Activated naive CD4-positive, alpha-beta T cell treated with anti-CD3 and anti-CD28 coated beads, Interleukin-2, amount 50 U/mL, for 16 hours (primary cell): ENCODE measurements at regions not wholly inside any gene's neighbourhood (a gene's known extent, or its start where the extent isn't known, plus 50 kb on each side); places are given as distances from the start of the nearest gene placed in this dataset.

Experiments
- DNase-seq: peaks from one replicate; pipeline ENCODE4 v3.0.0-alpha.2; 2020

- DNase-seq = no peak
These were observed 88.0 kb upstream of the MBIP start for GRCh38 chr14:36408388-36408787.

- DNase-seq = no peak
These were observed 85.3 kb upstream of the MBIP start for GRCh38 chr14:36405589-36406274.

- no peak for DNase-seq
These were observed 82.4 kb upstream of the MBIP start for GRCh38 chr14:36402867-36403266.

GRCh38 chr14:36398463-36399291 is 78.2 kb upstream of the MBIP start:
- no peak for DNase-seq

GRCh38 chr14:36397357-36397756 is 76.9 kb upstream of the MBIP start:
- no peak for DNase-seq

- no peak for DNase-seq
These were observed 76.4 kb upstream of the MBIP start for GRCh38 chr14:36396798-36397197.

GRCh38 chr14:36394593-36394992 is 74.2 kb upstream of the MBIP start:
- DNase-seq = no peak

GRCh38 chr14:36390718-36391117 is 70.3 kb upstream of the MBIP start:
- DNase-seq = no peak

GRCh38 chr14:36383767-36384431 is 63.5 kb upstream of the MBIP start:
- DNase-seq = no peak

- DNase-seq = peak; percentile 74
These were observed 53.7 kb upstream of the MBIP start for GRCh38 chr14:36373982-36374673.
